GM12878 (cell line): ENCODE measurements at regions not wholly inside any gene's neighbourhood (a gene's known extent, or its start where the extent isn't known, plus 50 kb on each side); places are given as distances from the start of the nearest gene placed in this dataset.

Experiments used
- CBFB ChIP-seq: IDR thresholded peaks from 2 replicates; pipeline ENCODE4 v1.6.1; 2016; ENCODE audit warnings: antibody characterized with exemption, low read depth
- CBX3 ChIP-seq: fragments of 200-600 bp; sonication (generic); IDR thresholded peaks from 2 replicates; pipeline ENCODE4 v1.6.1; 2016; ENCODE audit warnings: low read depth, borderline replicate concordance
- CHD1 ChIP-seq: IDR thresholded peaks from 2 replicates; pipeline ENCODE4 v1.6.1; 2012; ENCODE audit warnings: low read depth, low read length, improper control_type of control experiment
- FOXM1 ChIP-seq: IDR thresholded peaks from 2 replicates; pipeline ENCODE4 v1.6.1; 2012; ENCODE audit warnings: low read depth, mild to moderate bottlenecking, inconsistent platforms, low read length, moderate library complexity
- HDAC2 ChIP-seq: fragments of 200-600 bp; sonication (generic); IDR thresholded peaks from 2 replicates; pipeline ENCODE4 v1.6.1; 2017
- YY1 ChIP-seq: IDR thresholded peaks from 2 replicates; pipeline ENCODE4 v1.6.1; 2011; ENCODE audit warnings: low read depth, mild to moderate bottlenecking, low read length
- ZNF24 ChIP-seq: fragments of 450-650 bp; IDR thresholded peaks from 2 replicates; pipeline ENCODE4 v1.6.1; 2017; ENCODE audit warnings: antibody characterized with exemption, mild to moderate bottlenecking
- ZSCAN29 ChIP-seq: fragments of 450-650 bp; IDR thresholded peaks from 2 replicates; pipeline ENCODE4 v1.6.1; 2017; ENCODE audit warnings: mild to moderate bottlenecking, moderate library complexity

DNA sequence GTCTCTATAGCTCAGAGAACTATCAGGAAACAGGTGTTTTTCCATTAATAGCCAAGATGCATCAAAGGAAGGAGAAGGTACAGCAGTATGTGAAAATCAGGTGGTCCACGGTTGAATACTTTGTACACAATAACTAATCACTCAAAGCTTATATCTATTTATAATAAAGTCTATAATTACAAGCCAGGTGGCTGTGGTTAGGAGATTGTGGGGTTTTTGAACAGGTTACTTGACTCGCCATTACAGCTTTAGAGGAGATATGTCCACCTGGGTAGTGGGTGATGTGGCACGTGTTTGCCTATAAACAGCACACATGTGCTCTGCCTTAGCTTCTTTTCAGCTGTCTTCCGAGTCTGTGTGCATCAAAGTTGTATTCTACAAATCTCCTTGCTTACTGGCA is 892.2 kb upstream of the ZEB2 start:
- TF ChIP-seq FOXM1 (no peak; the same call in 1 of the 2 replicates), CBX3 (no peak), CHD1 (no peak), ZSCAN29 (no peak), HDAC2 (no peak), CBFB (no peak), ZNF24 (no peak), YY1 (no peak)
